GM23248 (cell line): ENCODE measurements at regions not wholly inside any gene's neighbourhood (a gene's known extent, or its start where the extent isn't known, plus 50 kb on each side); places are given as distances from the start of the nearest gene placed in this dataset.

Experiments used
- DNase-seq: peaks from one replicate; pipeline ENCODE4 v3.0.0-alpha.2; 2015
- H2AFZ ChIP-seq: fragments of 200-600 bp; sonication (generic); 2 replicates; pipeline ENCODE4 v1.6.1; 2016; ENCODE audit warnings: antibody characterized with exemption
- H3F3A ChIP-seq: fragments of 200-600 bp; sonication (generic); 2 replicates; pipeline ENCODE4 v1.6.1; 2016; ENCODE audit warnings: mild to moderate bottlenecking, antibody characterized with exemption, mixed run types; ENCODE audit not compliant: insufficient read depth
- H3K27ac ChIP-seq: fragments of 200-600 bp; sonication (generic); 2 replicates; pipeline ENCODE4 v1.5.1; 2016; ENCODE audit warnings: mild to moderate bottlenecking
- H3K27me3 ChIP-seq: fragments of 200-600 bp; sonication (generic); replicated peaks from 2 replicates; pipeline ENCODE4 v1.6.1; 2016; ENCODE audit warnings: mild to moderate bottlenecking; ENCODE audit not compliant: insufficient read depth
- H3K36me3 ChIP-seq: fragments of 200-600 bp; sonication (generic); 2 replicates; pipeline ENCODE4 v1.6.1; 2016; ENCODE audit warnings: low read depth, mild to moderate bottlenecking
- H3K4me1 ChIP-seq: fragments of 200-600 bp; sonication (generic); 2 replicates; pipeline ENCODE4 v1.6.1; 2016; ENCODE audit warnings: mild to moderate bottlenecking; ENCODE audit not compliant: insufficient read depth
- H3K4me2 ChIP-seq: fragments of 200-600 bp; sonication (generic); one replicate; pipeline ENCODE4 v1.6.1; 2016; ENCODE audit warnings: mild to moderate bottlenecking; ENCODE audit not compliant: unreplicated experiment
- H3K4me3 ChIP-seq: fragments of 200-600 bp; sonication (generic); 2 replicates; pipeline ENCODE4 v1.5.1; 2016; ENCODE audit warnings: mild to moderate bottlenecking
- H3K79me2 ChIP-seq: fragments of 200-600 bp; sonication (generic); 2 replicates; pipeline ENCODE4 v1.6.1; 2016; ENCODE audit warnings: mild to moderate bottlenecking; ENCODE audit not compliant: insufficient read depth
- H3K9ac ChIP-seq: fragments of 200-600 bp; sonication (generic); 2 replicates; pipeline ENCODE4 v1.6.1; 2016; ENCODE audit warnings: mild to moderate bottlenecking
- H3K9me2 ChIP-seq: fragments of 200-600 bp; sonication (generic); 2 replicates; pipeline ENCODE4 v1.6.1; 2016; ENCODE audit warnings: mixed run types, mild to moderate bottlenecking, moderate library complexity; ENCODE audit not compliant: insufficient read depth
- H3K9me3 ChIP-seq: fragments of 200-600 bp; sonication (generic); one replicate; pipeline ENCODE4 v1.6.1; 2017; ENCODE audit warnings: low read depth
- H4K20me1 ChIP-seq: fragments of 200-600 bp; sonication (generic); 2 replicates; pipeline ENCODE4 v1.6.0; 2016; ENCODE audit not compliant: insufficient read depth
- EZH2 ChIP-seq: fragments of 200-600 bp; sonication (generic); IDR thresholded peaks from 2 replicates; pipeline ENCODE4 v1.6.1; 2018; ENCODE audit warnings: antibody characterized with exemption, mild to moderate bottlenecking; ENCODE audit not compliant: insufficient read depth, poor library complexity, severe bottlenecking
- EZH2phosphoT487 ChIP-seq: fragments of 200-600 bp; sonication (generic); IDR thresholded peaks from 2 replicates; pipeline ENCODE4 v1.6.1; 2018; ENCODE audit warnings: antibody characterized with exemption, moderate library complexity, mild to moderate bottlenecking, low read depth; ENCODE audit not compliant: insufficient read depth
- WGBS, 2 experiments: methylation state at CpG; one replicate each; pipeline ENCODE4 v1.1.6; 2015 to 2017; ENCODE audit warnings: low lambda C conversion rate in 2 of 2, low coverage in 1 of 2; ENCODE audit errors: missing lambda C conversion rate in 2 of 2; 5-methylcytosine and 5-hydroxymethylcytosine counted together
- in situ Hi-C: fragments of 300-500 bp; cut with MboI; formaldehyde crosslinking; loops from 2 replicates; pipeline ENCODE4 v1.15.0; 2020

DNA sequence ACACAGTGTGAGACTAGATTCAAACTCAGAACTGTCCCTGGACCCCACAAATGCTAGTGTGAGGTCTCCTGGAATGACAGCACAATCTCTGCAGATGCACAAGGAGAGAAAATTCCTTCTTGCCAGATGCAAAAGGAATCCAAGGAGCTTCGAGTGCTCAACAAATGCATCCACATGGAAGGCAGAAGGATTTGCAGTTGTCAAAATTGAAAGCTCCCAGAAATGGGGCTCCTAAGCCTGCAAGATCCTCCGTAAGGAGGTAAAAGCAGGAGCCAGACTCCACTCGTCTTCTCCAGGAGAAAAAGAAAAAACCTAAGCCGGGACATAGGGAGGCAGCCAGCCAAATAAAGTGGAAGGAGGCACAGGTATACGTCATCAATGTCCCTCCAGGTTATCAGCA lies 355.0 kb upstream of the KLHL29 start:
- Histone ChIP-seq H4K20me1 (no peaks in the 10 kb centered on the region), H3K79me2 (no peaks in the 10 kb centered on the region)
- in situ Hi-C loops = no loop called here

DNA sequence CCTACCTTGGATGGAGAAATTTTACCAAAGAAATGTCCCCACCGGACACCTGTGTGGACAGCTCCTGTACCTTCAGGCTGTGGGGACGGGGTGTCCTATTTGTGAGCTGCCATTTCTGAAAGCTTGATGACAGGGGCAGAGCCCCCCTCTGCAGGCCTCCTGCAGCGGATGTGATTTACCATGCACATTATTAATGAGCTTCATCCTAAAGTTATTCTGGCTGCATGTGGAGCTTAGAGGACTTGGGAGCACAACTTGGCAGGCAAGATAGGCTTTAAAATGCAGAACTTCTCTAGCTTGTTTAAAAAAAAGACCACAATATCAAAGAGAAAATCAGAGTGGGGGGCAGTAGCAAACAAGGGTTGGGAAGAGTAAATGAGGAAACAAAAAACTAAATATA lies 350.0 kb upstream of the KLHL29 start:
- Histone ChIP-seq H4K20me1 (no peaks in the 10 kb centered on the region), H3K27me3 (no peaks in the 10 kb centered on the region), H2AFZ (no peak overlapping the region), H3K4me3 (no peak overlapping the region), H3K9me3 (no peaks in the 10 kb centered on the region), H3K4me1 (no peaks in the 10 kb centered on the region), H3K79me2 (no peaks in the 10 kb centered on the region), H3K4me2 (no peak overlapping the region), H3K9ac (no peak overlapping the region), H3K27ac (no peak overlapping the region), H3F3A (no peaks in the 10 kb centered on the region), H3K9me2 (no peaks in the 10 kb centered on the region), H3K36me3 (no peaks in the 10 kb centered on the region)
- no peak for TF ChIP-seq EZH2phosphoT487
- no peak for TF ChIP-seq EZH2
- no peak for DNase-seq
- WGBS, 2 experiments = 54 to 59% methylated on average over 3 of the region's 3 CpGs
- in situ Hi-C loops = no loop called here

More for the DNA sequence above, 355.0 kb upstream of the KLHL29 start:
- Histone ChIP-seq H3K4me3 (no peak overlapping the region), H3K27ac (no peak overlapping the region), H3K4me2 (no peak overlapping the region), H3K9me2 (no peaks in the 10 kb centered on the region), H3K27me3 (no peaks in the 10 kb centered on the region), H3K36me3 (no peaks in the 10 kb centered on the region), H3K9me3 (no peaks in the 10 kb centered on the region), H3F3A (no peaks in the 10 kb centered on the region), H2AFZ (no peak overlapping the region), H3K4me1 (no peaks in the 10 kb centered on the region), H3K9ac (no peak overlapping the region)
- TF ChIP-seq EZH2 = no peak
- TF ChIP-seq EZH2phosphoT487 = no peak
- 16 to 19% methylated on average over 5 of the region's 5 CpGs for WGBS, 2 experiments
- no peak for DNase-seq

DNA sequence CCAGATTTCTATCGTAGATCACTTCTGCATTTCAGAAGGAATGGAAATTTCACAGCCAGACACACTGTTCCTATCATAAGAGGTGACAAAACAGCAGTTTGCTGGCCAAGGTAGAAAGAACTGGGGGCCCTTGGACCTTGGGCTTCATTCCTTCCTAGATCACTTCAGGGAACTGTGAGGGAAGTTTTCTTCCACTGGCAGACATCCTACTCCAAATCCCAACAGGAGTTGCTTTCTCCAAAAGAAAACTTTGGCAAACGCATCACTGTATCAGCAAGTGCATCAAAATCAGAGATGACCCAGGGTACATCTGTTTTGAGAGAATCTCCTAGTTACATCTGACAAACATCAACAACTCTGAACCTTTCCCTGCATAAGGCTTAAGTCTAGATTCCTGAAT lies 348.4 kb upstream of the KLHL29 start:
- H3K27ac ChIP-seq = no peak overlapping the region
- H3F3A ChIP-seq = no peaks in the 10 kb centered on the region
- H3K79me2 ChIP-seq = no peaks in the 10 kb centered on the region
- 3 to 5% methylated on average over 2 of the region's 2 CpGs for WGBS, 2 experiments
- no peaks in the 10 kb centered on the region for H3K9me3 ChIP-seq
- no peak for DNase-seq
- H2AFZ ChIP-seq = no peak overlapping the region
- in situ Hi-C loops = no loop called here
- no peaks in the 10 kb centered on the region for H3K36me3 ChIP-seq
- no peaks in the 10 kb centered on the region for H3K9me2 ChIP-seq
- H3K4me3 ChIP-seq = no peak overlapping the region
- no peaks in the 10 kb centered on the region for H4K20me1 ChIP-seq
- no peaks in the 10 kb centered on the region for H3K4me1 ChIP-seq
- no peak overlapping the region for H3K4me2 ChIP-seq
- H3K9ac ChIP-seq = no peak overlapping the region
- TF ChIP-seq EZH2phosphoT487 = no peak
- TF ChIP-seq EZH2 = no peak
- H3K27me3 ChIP-seq = no peaks in the 10 kb centered on the region

DNA sequence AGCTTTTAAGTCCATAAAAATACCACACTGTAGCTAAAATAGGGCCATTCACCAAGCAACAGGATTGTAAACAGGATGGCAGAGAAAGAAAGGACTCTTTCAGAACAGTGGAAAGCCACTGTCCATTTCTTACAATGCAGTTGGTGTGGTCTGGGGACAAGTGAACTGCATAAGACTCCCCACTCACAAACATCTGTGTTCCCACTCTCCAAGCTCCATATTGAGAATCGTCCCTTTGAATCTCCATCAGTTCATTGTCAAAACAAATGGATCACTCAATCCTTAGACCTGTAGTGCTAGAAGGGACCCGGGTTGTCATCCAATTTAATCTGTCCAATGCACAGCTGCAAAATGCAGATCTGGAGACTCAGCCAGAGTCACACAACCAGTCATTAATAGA lies 347.4 kb upstream of the KLHL29 start:
- WGBS, 2 experiments = 6 to 24% methylated on average over 2 of the region's 2 CpGs
- H3K79me2 ChIP-seq = no peaks in the 10 kb centered on the region
- H3F3A ChIP-seq = no peaks in the 10 kb centered on the region
- DNase-seq = no peak
- H3K27ac ChIP-seq = no peak overlapping the region
- no peaks in the 10 kb centered on the region for H3K36me3 ChIP-seq
- no peak overlapping the region for H3K9ac ChIP-seq
- no peaks in the 10 kb centered on the region for H3K9me2 ChIP-seq
- TF ChIP-seq EZH2phosphoT487 (no peak), EZH2 (no peak)
- H2AFZ ChIP-seq = no peak overlapping the region
- H4K20me1 ChIP-seq = no peaks in the 10 kb centered on the region
- H3K4me3 ChIP-seq = no peak overlapping the region
- H3K4me2 ChIP-seq = no peak overlapping the region
- H3K9me3 ChIP-seq = no peaks in the 10 kb centered on the region
- H3K4me1 ChIP-seq = no peaks in the 10 kb centered on the region
- no peaks in the 10 kb centered on the region for H3K27me3 ChIP-seq
- in situ Hi-C loops = no loop called here

DNA sequence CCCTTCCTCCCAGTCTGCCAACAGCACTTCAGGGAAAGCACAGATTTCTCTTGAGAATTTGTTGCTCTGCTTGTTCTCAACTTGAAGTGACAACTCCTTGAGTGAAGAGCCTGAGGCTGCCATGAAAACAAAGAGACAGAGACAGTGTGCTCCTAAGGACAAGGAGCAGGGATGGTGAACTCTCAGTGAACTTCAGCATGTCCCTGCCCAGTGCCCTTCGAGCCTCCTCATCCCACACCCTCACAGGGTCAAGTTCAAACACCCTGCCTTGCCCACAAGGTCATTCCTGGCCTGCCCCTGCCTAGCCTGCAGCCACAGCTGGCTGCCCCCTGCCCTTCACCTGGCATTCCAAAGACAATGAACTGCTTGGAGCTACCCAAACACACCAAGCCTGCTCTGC lies 343.5 kb upstream of the KLHL29 start:
- Histone ChIP-seq H3K4me3 (no peak overlapping the region), H3K27ac (no peak overlapping the region), H3K79me2 (no peaks in the 10 kb centered on the region), H3K9me2 (no peaks in the 10 kb centered on the region), H3K9ac (no peak overlapping the region), H3K4me2 (no peak overlapping the region), H3K4me1 (no peaks in the 10 kb centered on the region), H3K9me3 (no peaks in the 10 kb centered on the region), H3F3A (no peaks in the 10 kb centered on the region), H2AFZ (no peak overlapping the region), H3K27me3 (no peaks in the 10 kb centered on the region), H3K36me3 (no peaks in the 10 kb centered on the region), H4K20me1 (no peaks in the 10 kb centered on the region)
- TF ChIP-seq EZH2phosphoT487 (no peak), EZH2 (no peak)
- in situ Hi-C loops = no loop called here
- no peak for DNase-seq
- 0% methylated on average over 1 of the region's 1 CpG for WGBS, 2 experiments
